GM12878 (cell line): ENCODE measurements at regions not wholly inside any gene's neighbourhood (a gene's known extent, or its start where the extent isn't known, plus 50 kb on each side); places are given as distances from the start of the nearest gene placed in this dataset.

Experiments used
- ATAC-seq: fragments of 200-7000 bp; cut with Tn5 transposase; 3 replicates; pipeline ENCODE4 v1.9.1; 2020; ENCODE audit warnings: mild to moderate bottlenecking, moderate library complexity
- BruUV-seq: library from RNA; stranded (reverse); fragments of 400-500 nt; replicated peaks from 2 replicates; lab custom pipeline; 2021; lab: Mats Ljungman, UMichigan
- CTCF ChIA-PET: fragments of 300-600 bp; sonication (Branson Sonifier 250); formaldehyde crosslinking; extraction: SDS; loops from one replicate; lab custom pipeline; 2021; ENCODE audit warnings: inconsistent platforms; lab: Yijun Ruan, JAX
- POLR2A ChIA-PET: fragments of 350-600 bp; formaldehyde crosslinking; extraction: SDS; loops from one replicate; lab custom pipeline; 2021; ENCODE audit warnings: inconsistent platforms; lab: Charles Lee
- RAD21 ChIA-PET: fragments of 300-600 bp; sonication (Branson Sonifier 250); formaldehyde crosslinking; loops from one replicate; lab custom pipeline; 2023; ENCODE audit warnings: antibody characterized with exemption; ENCODE audit not compliant: unreplicated experiment; lab: Charles Lee
- SMC1A ChIA-PET: fragments of 300-600 bp; sonication (Branson Sonifier 250); formaldehyde crosslinking; loops from one replicate; lab custom pipeline; 2023; ENCODE audit not compliant: unreplicated experiment, uncharacterized antibody; lab: Charles Lee
- DNase-seq: peaks from one replicate; pipeline ENCODE4 v3.0.0-alpha.2; 2011; ENCODE audit warnings: low read depth, low spot score
- FAIRE-seq: peaks from 3 replicates; lab custom pipeline; 2011; peaks lifted over from hg19 to GRCh38; lab: Jason Lieb, UNC
- H2AFZ ChIP-seq: 2 replicates; pipeline ENCODE4 v1.6.0; 2011; ENCODE audit warnings: low read depth, low read length, control low read depth; ENCODE audit not compliant: control insufficient read depth
- H3K27ac ChIP-seq: 2 replicates; pipeline ENCODE4 v1.5.1; 2011; ENCODE audit warnings: control low read depth; ENCODE audit not compliant: control insufficient read depth, insufficient read depth
- H3K27me3 ChIP-seq, 2 experiments: replicated peaks in 1 of 2; 2 replicates each; pipeline versions ENCODE4 v1.6.0 to v1.6.1; 2011; ENCODE audit warnings: low read length in 1 of 2; ENCODE audit not compliant: control insufficient read depth in 2 of 2, insufficient read depth in 2 of 2
- H3K36me3 ChIP-seq, 2 experiments: 2 replicates each; pipeline ENCODE4 v1.5.1; 2011; ENCODE audit warnings: low read length in 1 of 2; ENCODE audit not compliant: control insufficient read depth in 2 of 2, insufficient read depth in 2 of 2
- H3K4me1 ChIP-seq: 2 replicates; pipeline ENCODE4 v1.6.1; 2011; ENCODE audit warnings: mild to moderate bottlenecking, low read length, moderate library complexity, mixed read lengths; ENCODE audit not compliant: control insufficient read depth, insufficient read depth
- H3K4me2 ChIP-seq: 2 replicates; pipeline ENCODE4 v1.6.0; 2011; ENCODE audit warnings: control low read depth; ENCODE audit not compliant: control insufficient read depth, insufficient read depth
- H3K4me3 ChIP-seq: fragments of 200-600 bp; sonication (generic); 2 replicates; pipeline ENCODE4 v1.5.1; 2016
- H3K79me2 ChIP-seq: 2 replicates; pipeline ENCODE4 v1.6.0; 2011; ENCODE audit warnings: low read length; ENCODE audit not compliant: control insufficient read depth, insufficient read depth
- H3K9ac ChIP-seq: 2 replicates; pipeline ENCODE4 v1.8.0; 2011; ENCODE audit warnings: low read length, control low read depth, mixed read lengths; ENCODE audit not compliant: control insufficient read depth, insufficient read depth
- H3K9me3 ChIP-seq: replicated peaks from 3 replicates; pipeline ENCODE4 v1.5.1; 2011; ENCODE audit warnings: mild to moderate bottlenecking, low read length; ENCODE audit not compliant: control insufficient read depth, insufficient read depth
- H4K20me1 ChIP-seq: 2 replicates; pipeline ENCODE4 v1.6.0; 2011; ENCODE audit not compliant: control insufficient read depth, insufficient read depth
- CEBPB ChIP-seq, 2 experiments: fragments of 150-350 bp in 1 of 2; IDR thresholded peaks; 2 replicates each; pipeline ENCODE4 v1.6.1; 2012 to 2014; ENCODE audit warnings: low read depth in 2 of 2, low read length in 2 of 2, borderline replicate concordance in 1 of 2, inconsistent platforms in 1 of 2
- E4F1 ChIP-seq: fragments of 450-650 bp; IDR thresholded peaks from 2 replicates; pipeline ENCODE4 v1.6.1; 2018; ENCODE audit warnings: borderline replicate concordance, mild to moderate bottlenecking; ENCODE audit not compliant: partially characterized antibody
- HDGF ChIP-seq: fragments of 450-650 bp; IDR thresholded peaks from 2 replicates; pipeline ENCODE4 v1.6.1; 2016; ENCODE audit warnings: antibody characterized with exemption
- IKZF1 ChIP-seq: fragments of 450-650 bp; conservative IDR thresholded peaks from 2 replicates; pipeline ENCODE4 v1.6.1; 2017; ENCODE audit warnings: antibody characterized with exemption, mild to moderate bottlenecking
- JUNB ChIP-seq: IDR thresholded peaks from 2 replicates; pipeline ENCODE4 v1.6.1; 2016; ENCODE audit warnings: antibody characterized with exemption, mild to moderate bottlenecking
- MEF2B ChIP-seq: fragments of 450-650 bp; IDR thresholded peaks from 2 replicates; pipeline ENCODE4 v1.6.1; 2018; ENCODE audit warnings: mild to moderate bottlenecking, moderate library complexity; ENCODE audit not compliant: partially characterized antibody, poor library complexity, severe bottlenecking
- PAX5 ChIP-seq: IDR thresholded peaks from 2 replicates; pipeline ENCODE4 v1.6.1; 2011; ENCODE audit warnings: low read depth, low read length, borderline replicate concordance
- POU2F2 ChIP-seq: IDR thresholded peaks from 3 replicates; pipeline ENCODE4 v1.6.1; 2011; ENCODE audit warnings: low read depth, mild to moderate bottlenecking, low read length, borderline replicate concordance
- SMAD5 ChIP-seq: IDR thresholded peaks from 2 replicates; pipeline ENCODE4 v1.6.1; 2016; ENCODE audit warnings: antibody characterized with exemption, low read depth
- TCF7 ChIP-seq: IDR thresholded peaks from 2 replicates; pipeline ENCODE4 v1.6.1; 2014; ENCODE audit warnings: antibody characterized with exemption, borderline replicate concordance
- USF2 ChIP-seq: IDR thresholded peaks from 2 replicates; pipeline ENCODE4 v1.6.1; 2011; ENCODE audit warnings: low read depth, low read length, improper control_type of control experiment, borderline replicate concordance
- ZBTB40 ChIP-seq: fragments of 450-650 bp; IDR thresholded peaks from 2 replicates; pipeline ENCODE4 v1.6.1; 2016; ENCODE audit warnings: mild to moderate bottlenecking, moderate library complexity, borderline replicate concordance
- ZNF217 ChIP-seq: fragments of 450-650 bp; IDR thresholded peaks from 2 replicates; pipeline ENCODE4 v1.6.1; 2017; ENCODE audit warnings: antibody characterized with exemption, mild to moderate bottlenecking
- WGBS: methylation state at CpG from one replicate; pipeline ENCODE4 v1.1.6; 2016; ENCODE audit warnings: low lambda C conversion rate; ENCODE audit not compliant: insufficient replicate concordance, insufficient coverage; ENCODE audit errors: missing lambda C conversion rate; 5-methylcytosine and 5-hydroxymethylcytosine counted together
- in situ Hi-C: fragments of 300-500 bp; cut with MboI; formaldehyde crosslinking; loops from 9 replicates; pipeline ENCODE4 v1.14.3; 2018; ENCODE audit warnings: mixed read lengths
- intact Hi-C: fragments of 100-400 bp; cut with micrococcal nuclease; formaldehyde crosslinking; loops from one replicate; pipeline ENCODE4 v1.14.2; 2022; ENCODE audit not compliant: unreplicated experiment

GRCh38 chr14:106024983-106025604 lies 498.7 kb downstream of the TMEM121 start:
- WGBS = no CpG with 5 or more reads among the region's 7 CpGs
- ATAC-seq = no peak
- in situ Hi-C loops = loop anchor here (25.0 kb wide), 1 partner anchor 363 kb away; no protein-coding TSS in a partner anchor

More at GRCh38 chr14:106024983-106025604, 498.7 kb downstream of the TMEM121 start:
- Histone ChIP-seq H4K20me1 (no peaks in the 10 kb centered on the region), H3K79me2 (no peaks in the 10 kb centered on the region), H3K27me3 (no peaks in the 10 kb centered on the region), H3K4me2 (no peak overlapping the region), H3K36me3 (no peaks in the 10 kb centered on the region), H3K27ac (no peak overlapping the region), H3K9ac (no peak overlapping the region), H3K9me3 (no peaks in the 10 kb centered on the region), H3K4me1 (no peaks in the 10 kb centered on the region), H2AFZ (no peak overlapping the region), H3K4me3 (no peak overlapping the region)
- FAIRE-seq = no peak
- ChIA-PET POLR2A (no interaction called here), SMC1A (no interaction called here), CTCF (no interaction called here), RAD21 (no interaction called here)
- BruUV-seq = no TSS peak
- intact Hi-C loops = no loop called here
- TF ChIP-seq SMAD5 (no peak), IKZF1 (no peak), E4F1 (no peak), PAX5 (no peak), TCF7 (no peak), ZBTB40 (no peak), USF2 (no peak), HDGF (no peak), JUNB (no peak), MEF2B (no peak), POU2F2 (no peak), ZNF217 (no peak), CEBPB (IDR thresholded peaks at IDR 0.05; ENCODE audit: borderline replicate concordance in 1 of 2, low read depth in 2 of 2, low read length in 2 of 2) (no peak)
- no peak for DNase-seq
